Neuron (in vitro differentiated cells): ENCODE measurements at regions not wholly inside any gene's neighbourhood (a gene's known extent, or its start where the extent isn't known, plus 50 kb on each side); places are given as distances from the start of the nearest gene placed in this dataset.

Experiments
- H2AFZ ChIP-seq: one replicate; pipeline ENCODE4 v1.6.1; 2013; ENCODE audit warnings: low read depth, mild to moderate bottlenecking, inconsistent platforms, low read length, moderate library complexity
- H3K27me3 ChIP-seq: one replicate; pipeline ENCODE4 v1.6.1; 2013; ENCODE audit warnings: low read length; ENCODE audit not compliant: insufficient read depth
- H3K36me3 ChIP-seq: one replicate; pipeline ENCODE4 v1.6.1; 2013; ENCODE audit warnings: low read length; ENCODE audit not compliant: insufficient read depth
- H3K4me1 ChIP-seq: one replicate; pipeline ENCODE4 v1.6.1; 2013; ENCODE audit warnings: low read length; ENCODE audit not compliant: insufficient read depth
- H3K4me3 ChIP-seq: 2 replicates; pipeline ENCODE4 v1.5.1; 2013; ENCODE audit warnings: mild to moderate bottlenecking, low read length, moderate library complexity
- H3K9me3 ChIP-seq: one replicate; pipeline ENCODE4 v1.6.1; 2013; ENCODE audit warnings: low read length

GRCh38 chr21:27671207-27671606, 704.3 kb upstream of the ADAMTS5 start:
- H3K9me3 ChIP-seq: no peaks in the 10 kb centered on the region
- no peaks in the 10 kb centered on the region for H3K4me1 ChIP-seq
- H3K36me3 ChIP-seq: no peaks in the 10 kb centered on the region
- H3K27me3 ChIP-seq: no peaks in the 10 kb centered on the region
- no peak overlapping the region for H3K4me3 ChIP-seq
- no peak overlapping the region for H2AFZ ChIP-seq

- Histone ChIP-seq H3K9me3 (no peaks in the 10 kb centered on the region), H3K36me3 (no peaks in the 10 kb centered on the region), H3K27me3 (no peaks in the 10 kb centered on the region), H3K4me3 (no peak overlapping the region), H2AFZ (no peak overlapping the region), H3K4me1 (no peaks in the 10 kb centered on the region)
Observed at GRCh38 chr21:27653481-27653880, 686.6 kb upstream of the ADAMTS5 start.

GRCh38 chr21:27649762-27650161, 682.9 kb upstream of the ADAMTS5 start:
- no peaks in the 10 kb centered on the region for H3K4me1 ChIP-seq
- no peaks in the 10 kb centered on the region for H3K9me3 ChIP-seq
- H3K4me3 ChIP-seq: no peak overlapping the region
- no peak overlapping the region for H2AFZ ChIP-seq
- H3K27me3 ChIP-seq: no peaks in the 10 kb centered on the region
- no peaks in the 10 kb centered on the region for H3K36me3 ChIP-seq

GRCh38 chr21:27649323-27649722, 682.4 kb upstream of the ADAMTS5 start:
- no peaks in the 10 kb centered on the region for H3K36me3 ChIP-seq
- no peak overlapping the region for H2AFZ ChIP-seq
- no peaks in the 10 kb centered on the region for H3K9me3 ChIP-seq
- no peaks in the 10 kb centered on the region for H3K27me3 ChIP-seq
- H3K4me1 ChIP-seq: no peaks in the 10 kb centered on the region
- no peak overlapping the region for H3K4me3 ChIP-seq

- Histone ChIP-seq H3K9me3 (no peaks in the 10 kb centered on the region), H2AFZ (no peak overlapping the region), H3K4me3 (no peak overlapping the region), H3K36me3 (no peaks in the 10 kb centered on the region), H3K4me1 (no peaks in the 10 kb centered on the region), H3K27me3 (no peaks in the 10 kb centered on the region)
Observed at GRCh38 chr21:27648560-27648959, 681.7 kb upstream of the ADAMTS5 start.

- no peaks in the 10 kb centered on the region for H3K27me3 ChIP-seq
- H3K36me3 ChIP-seq: no peaks in the 10 kb centered on the region
- H2AFZ ChIP-seq: no peak overlapping the region
- H3K9me3 ChIP-seq: no peaks in the 10 kb centered on the region
- no peaks in the 10 kb centered on the region for H3K4me1 ChIP-seq
- no peak overlapping the region for H3K4me3 ChIP-seq
Observed at GRCh38 chr21:27647921-27648320, 681.0 kb upstream of the ADAMTS5 start.

GRCh38 chr21:27647401-27647800, 680.5 kb upstream of the ADAMTS5 start:
- H3K36me3 ChIP-seq: no peaks in the 10 kb centered on the region
- no peaks in the 10 kb centered on the region for H3K27me3 ChIP-seq
- H3K9me3 ChIP-seq: no peaks in the 10 kb centered on the region
- H3K4me3 ChIP-seq: no peak overlapping the region
- no peak overlapping the region for H2AFZ ChIP-seq
- no peaks in the 10 kb centered on the region for H3K4me1 ChIP-seq

- H3K36me3 ChIP-seq: no peaks in the 10 kb centered on the region
Observed at GRCh38 chr21:27646691-27647090, 679.8 kb upstream of the ADAMTS5 start.

GRCh38 chr21:27646056-27646455, 679.2 kb upstream of the ADAMTS5 start:
- Histone ChIP-seq H2AFZ (no peak overlapping the region), H3K36me3 (no peaks in the 10 kb centered on the region), H3K9me3 (no peaks in the 10 kb centered on the region), H3K4me3 (no peak overlapping the region), H3K27me3 (no peaks in the 10 kb centered on the region), H3K4me1 (no peaks in the 10 kb centered on the region)

More at GRCh38 chr21:27646691-27647090, 679.8 kb upstream of the ADAMTS5 start:
- no peak overlapping the region for H3K4me3 ChIP-seq
- H3K9me3 ChIP-seq: no peaks in the 10 kb centered on the region
- no peak overlapping the region for H2AFZ ChIP-seq
- no peaks in the 10 kb centered on the region for H3K27me3 ChIP-seq
- no peaks in the 10 kb centered on the region for H3K4me1 ChIP-seq

GRCh38 chr21:27645285-27645684, 678.4 kb upstream of the ADAMTS5 start:
- Histone ChIP-seq H3K36me3 (no peaks in the 10 kb centered on the region), H3K9me3 (no peaks in the 10 kb centered on the region), H2AFZ (no peak overlapping the region), H3K4me3 (no peak overlapping the region), H3K27me3 (no peaks in the 10 kb centered on the region), H3K4me1 (no peaks in the 10 kb centered on the region)

GRCh38 chr21:27643326-27643725, 676.4 kb upstream of the ADAMTS5 start:
- Histone ChIP-seq H3K4me3 (no peak overlapping the region), H3K36me3 (no peaks in the 10 kb centered on the region), H3K27me3 (no peaks in the 10 kb centered on the region), H3K9me3 (no peaks in the 10 kb centered on the region), H2AFZ (no peak overlapping the region), H3K4me1 (no peaks in the 10 kb centered on the region)

GRCh38 chr21:27639286-27639685, 672.4 kb upstream of the ADAMTS5 start:
- Histone ChIP-seq H3K36me3 (no peaks in the 10 kb centered on the region), H3K27me3 (no peaks in the 10 kb centered on the region), H3K9me3 (no peaks in the 10 kb centered on the region), H2AFZ (no peak overlapping the region), H3K4me3 (no peak overlapping the region), H3K4me1 (no peaks in the 10 kb centered on the region)

GRCh38 chr21:27636656-27637055, 669.8 kb upstream of the ADAMTS5 start:
- Histone ChIP-seq H3K27me3 (no peaks in the 10 kb centered on the region), H3K9me3 (no peaks in the 10 kb centered on the region)

GRCh38 chr21:27633631-27634030, 666.7 kb upstream of the ADAMTS5 start:
- no peak overlapping the region for H2AFZ ChIP-seq
- H3K27me3 ChIP-seq: no peaks in the 10 kb centered on the region
- H3K4me1 ChIP-seq: no peaks in the 10 kb centered on the region
- no peaks in the 10 kb centered on the region for H3K9me3 ChIP-seq
- H3K4me3 ChIP-seq: no peak overlapping the region
- no peaks in the 10 kb centered on the region for H3K36me3 ChIP-seq

More at GRCh38 chr21:27636656-27637055, 669.8 kb upstream of the ADAMTS5 start:
- H2AFZ ChIP-seq: no peak overlapping the region
- H3K36me3 ChIP-seq: no peaks in the 10 kb centered on the region
- H3K4me3 ChIP-seq: no peak overlapping the region
- no peaks in the 10 kb centered on the region for H3K4me1 ChIP-seq
